GM18511 (cell line): ENCODE measurements at regions not wholly inside any gene's neighbourhood (a gene's known extent, or its start where the extent isn't known, plus 50 kb on each side); places are given as distances from the start of the nearest gene placed in this dataset.
"Not testable (repeated sequence)": the region's sequence is repeated elsewhere in the genome, so short reads cannot be mapped to it uniquely, and the experiment has no call there.

Source experiments
- ATAC-seq: cut with Tn5 transposase; IDR thresholded peaks from one replicate; pipeline ENCODE4 v1.9.1; 2021; ENCODE audit warnings: mild to moderate bottlenecking, moderate library complexity; ENCODE audit not compliant: unreplicated experiment

DNA sequence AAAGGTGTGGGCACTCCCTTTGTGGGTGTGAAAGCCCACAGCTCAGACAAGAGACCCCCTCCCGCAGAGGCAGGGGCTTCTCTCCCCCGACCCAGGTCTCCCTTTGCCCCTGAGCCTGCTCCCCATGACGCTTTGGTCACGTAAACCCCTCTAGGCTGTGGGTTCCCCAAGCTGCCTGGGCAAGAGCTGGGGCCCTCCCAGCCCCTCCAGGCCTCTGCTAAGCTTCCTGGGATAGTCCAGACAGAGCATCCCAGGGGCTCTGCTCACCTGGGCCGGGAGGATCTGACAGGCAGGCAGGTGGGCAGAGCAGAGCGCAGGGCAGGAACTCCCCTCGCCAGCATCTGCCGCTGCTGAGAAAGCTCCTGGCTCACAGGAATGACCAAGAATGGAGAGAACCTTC, 177.3 kb downstream of the BANP start:
- ATAC-seq: no peak

DNA sequence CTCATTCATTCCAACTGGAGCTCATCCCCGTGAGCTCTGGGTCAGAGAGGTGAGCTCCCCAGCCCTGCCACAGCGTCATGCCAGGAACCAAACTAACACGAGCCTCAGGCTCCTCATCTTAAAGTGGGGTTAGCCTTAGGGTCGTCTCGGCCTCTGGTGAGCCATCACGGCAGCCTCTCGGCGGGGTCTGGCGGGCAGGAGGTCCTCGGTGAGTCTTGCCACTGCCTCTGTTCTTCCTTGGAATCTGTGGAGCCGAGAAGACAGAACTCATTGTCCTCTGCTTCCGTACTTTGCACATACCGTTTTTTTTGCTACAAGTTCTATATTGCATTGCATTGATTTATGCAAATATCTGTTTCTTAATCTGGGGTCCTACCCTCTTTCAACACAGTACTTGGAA, 177.9 kb downstream of the BANP start:
- ATAC-seq: not testable (repeated sequence)

DNA sequence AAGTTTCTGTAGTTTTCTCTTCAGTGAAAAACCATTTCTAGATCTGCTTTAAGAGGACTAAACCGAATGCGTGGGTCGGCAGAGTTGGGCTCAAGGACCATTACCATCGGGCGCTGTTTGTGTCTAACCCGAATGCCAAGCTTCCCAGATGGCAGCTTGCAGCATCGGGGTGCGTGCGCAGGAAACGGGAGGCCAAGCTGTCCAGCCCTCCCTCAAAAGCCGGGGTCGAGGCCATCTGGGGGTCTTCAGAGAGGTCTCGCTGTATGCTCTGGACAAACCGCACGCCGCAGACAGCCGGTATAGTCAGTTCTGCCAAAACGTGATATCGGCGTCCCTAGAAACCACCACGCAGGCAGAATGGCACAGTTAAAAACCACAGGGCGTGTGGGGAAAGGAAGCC, 178.8 kb downstream of the BANP start:
- no peak for ATAC-seq

DNA sequence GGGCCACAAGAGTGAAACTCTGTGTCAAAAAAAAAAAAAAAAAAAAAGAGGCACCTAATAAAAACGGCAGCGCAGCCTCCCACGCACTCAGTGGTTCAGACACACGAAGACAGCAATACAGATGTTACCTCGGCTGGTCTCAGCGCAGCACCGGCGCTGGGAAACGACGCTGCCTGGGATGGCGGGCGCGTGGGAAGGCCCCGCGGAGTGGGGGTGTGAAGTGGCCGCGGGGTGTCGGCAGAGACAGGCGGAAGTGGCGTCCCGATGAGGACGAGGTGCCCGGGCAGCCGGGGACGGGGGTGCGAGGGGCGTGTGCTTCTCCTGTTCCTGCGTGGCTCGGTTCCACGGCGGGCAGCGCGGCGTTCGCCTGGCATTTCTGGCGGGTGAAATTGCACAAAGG, 179.4 kb downstream of the BANP start:
- ATAC-seq: no peak

DNA sequence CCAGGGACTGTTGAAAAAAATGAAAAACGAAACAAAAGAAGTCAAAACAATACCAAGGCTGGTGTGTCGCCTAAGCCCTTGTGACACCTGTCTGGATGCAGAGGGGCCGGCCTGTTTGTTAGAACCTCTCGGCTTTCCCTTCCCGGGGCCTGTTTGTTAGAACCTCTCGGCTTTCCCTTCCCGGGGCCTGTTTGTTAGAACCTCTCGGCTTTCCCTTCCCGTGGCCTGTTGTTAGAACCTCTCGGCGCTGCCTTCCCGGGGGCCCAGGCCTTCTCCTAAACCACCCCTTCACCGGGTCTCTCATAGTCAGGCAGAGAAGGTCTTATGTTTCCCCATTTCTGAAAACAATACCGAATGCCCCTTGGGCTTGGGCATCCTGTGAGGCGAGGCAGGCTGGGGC, 180.0 kb downstream of the BANP start:
- no peak for ATAC-seq

DNA sequence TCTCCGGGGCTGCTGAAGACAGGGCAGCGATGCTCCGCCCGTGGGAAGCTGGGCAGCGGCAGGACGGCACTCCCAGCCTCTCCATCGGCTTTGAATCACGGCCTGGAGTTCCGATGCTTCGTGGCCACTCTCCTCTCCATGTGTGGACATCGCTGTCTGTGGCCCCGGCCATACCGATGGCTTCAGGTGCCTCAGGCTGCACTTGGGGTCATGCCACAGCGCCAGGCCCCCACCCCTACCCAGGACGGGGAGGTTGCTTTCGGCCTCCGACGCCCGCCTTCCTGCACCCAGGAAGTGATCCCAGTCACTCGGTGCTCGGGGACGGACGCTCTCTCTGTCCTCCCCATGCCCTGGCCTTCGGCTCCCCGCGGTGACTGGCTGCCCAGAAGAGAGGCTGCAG, 180.7 kb downstream of the BANP start:
- no peak for ATAC-seq

DNA sequence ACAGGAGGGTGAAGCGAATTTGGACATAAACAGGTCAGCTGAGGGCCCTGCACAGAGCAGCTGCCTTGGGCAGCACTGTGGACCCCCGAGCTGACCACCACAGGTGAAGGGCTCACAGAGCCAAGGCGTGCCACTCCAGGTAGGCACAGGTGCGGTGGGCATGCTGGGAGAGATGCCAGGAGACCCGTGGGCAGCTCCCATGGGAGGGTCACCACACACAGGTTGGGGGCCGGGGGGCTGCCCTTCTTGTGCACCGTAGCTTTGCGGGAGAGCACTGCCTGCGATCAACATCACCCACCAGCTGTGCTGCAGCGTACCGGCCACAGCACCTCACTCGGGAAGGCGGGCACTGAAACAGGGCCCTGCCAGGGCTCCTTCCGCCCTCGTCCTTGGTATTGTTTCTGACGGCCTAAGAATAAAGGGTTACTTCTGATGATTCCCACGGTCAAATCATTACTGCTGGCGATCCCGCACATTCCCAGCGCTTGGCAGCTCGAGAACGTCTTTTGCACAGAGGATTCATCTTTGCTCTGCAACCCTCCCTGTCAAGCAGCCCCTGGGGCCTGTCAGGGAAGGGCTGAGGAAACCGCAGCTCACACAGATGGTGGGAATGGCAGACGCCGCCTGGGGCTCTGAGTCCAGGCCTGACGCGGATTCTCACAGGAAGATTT, 181.7 kb downstream of the BANP start:
- ATAC-seq: no peak

DNA sequence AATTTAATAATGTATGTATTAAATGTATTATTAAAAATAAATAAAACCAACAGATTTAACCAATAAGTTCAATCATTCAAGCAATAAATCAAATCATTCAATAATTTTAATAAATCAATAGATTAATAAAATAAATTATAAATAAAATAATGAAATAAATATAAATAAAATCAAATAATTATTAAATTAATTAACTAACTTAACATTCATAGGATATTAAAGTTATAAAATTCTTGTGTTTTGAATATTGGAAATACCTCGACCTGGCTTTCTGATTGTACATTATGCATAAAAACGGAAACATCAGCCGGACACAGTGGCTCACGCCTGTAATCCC, 182.2 kb downstream of the BANP start:
- ATAC-seq: no peak

DNA sequence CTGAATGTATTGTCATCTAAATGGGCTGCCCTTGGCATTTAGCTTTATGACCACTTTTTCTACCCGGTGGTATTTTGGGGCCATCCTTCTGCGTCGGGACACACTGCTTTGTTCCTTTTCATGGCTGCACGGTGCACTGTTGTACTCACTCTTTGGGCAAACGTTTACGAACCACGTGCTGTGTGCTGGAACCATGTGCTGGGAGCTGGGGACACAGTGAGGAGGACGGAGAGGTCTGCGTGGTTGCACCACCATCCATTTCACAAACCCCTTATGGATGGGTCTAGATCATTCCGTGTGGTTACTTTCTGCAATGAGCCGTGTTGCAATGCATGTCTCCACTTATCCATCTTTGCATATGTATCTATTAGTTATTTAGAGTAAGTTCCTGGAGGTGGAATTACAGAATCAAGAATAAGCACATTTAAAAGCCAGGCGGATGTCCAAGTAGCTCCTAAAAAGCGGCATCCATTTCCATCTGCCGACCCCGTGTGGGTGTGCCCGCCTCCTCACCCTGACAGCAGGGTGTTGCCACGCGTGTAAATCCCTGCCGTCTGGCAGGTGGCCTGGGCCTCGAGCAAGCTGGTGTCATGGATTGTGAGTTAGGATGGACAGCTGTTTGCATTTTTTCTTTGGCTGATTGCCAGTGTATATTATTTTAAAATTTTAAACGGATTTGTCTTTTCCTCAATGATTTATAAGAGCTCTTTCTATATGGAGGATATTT, 183.1 kb downstream of the BANP start:
- ATAC-seq: not testable (repeated sequence)

DNA sequence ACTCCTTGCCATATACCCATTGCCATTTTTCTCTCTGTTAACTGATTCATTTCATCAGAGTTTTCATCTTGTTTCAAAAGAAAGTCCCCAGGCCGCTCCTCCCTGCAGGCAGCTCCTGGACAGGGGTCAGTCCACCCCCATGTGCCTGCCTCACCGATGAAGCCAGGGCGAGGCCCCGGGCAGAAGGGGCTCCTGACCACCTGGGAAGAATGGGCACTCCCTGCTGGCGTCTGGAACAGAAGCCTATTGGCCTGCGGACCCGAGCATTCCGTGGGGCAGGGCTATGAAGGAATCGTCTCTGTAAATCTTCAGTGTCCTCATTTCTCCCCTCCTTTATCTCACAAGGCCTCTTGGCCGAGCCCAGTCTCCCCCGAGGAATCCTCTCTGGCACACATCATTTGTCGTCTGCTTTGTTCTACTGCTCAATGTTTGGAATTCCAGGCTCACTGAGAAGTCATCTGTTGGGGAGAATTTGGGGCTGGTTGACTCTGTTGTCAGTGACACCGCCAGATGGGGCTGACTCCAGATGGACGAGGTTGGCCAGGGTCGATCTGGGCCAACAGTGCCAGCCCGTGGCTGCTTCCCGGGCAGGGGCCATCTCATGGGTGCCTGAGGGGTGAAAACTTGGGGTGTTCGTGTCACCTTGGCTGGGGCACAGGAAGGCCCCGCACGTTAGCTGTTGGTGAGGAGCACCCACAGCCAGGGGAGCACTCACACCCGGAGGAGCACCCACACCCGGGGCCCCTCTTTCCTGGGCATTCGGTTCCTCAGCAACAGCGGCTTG, 183.9 kb downstream of the BANP start:
- not testable (repeated sequence) for ATAC-seq

DNA sequence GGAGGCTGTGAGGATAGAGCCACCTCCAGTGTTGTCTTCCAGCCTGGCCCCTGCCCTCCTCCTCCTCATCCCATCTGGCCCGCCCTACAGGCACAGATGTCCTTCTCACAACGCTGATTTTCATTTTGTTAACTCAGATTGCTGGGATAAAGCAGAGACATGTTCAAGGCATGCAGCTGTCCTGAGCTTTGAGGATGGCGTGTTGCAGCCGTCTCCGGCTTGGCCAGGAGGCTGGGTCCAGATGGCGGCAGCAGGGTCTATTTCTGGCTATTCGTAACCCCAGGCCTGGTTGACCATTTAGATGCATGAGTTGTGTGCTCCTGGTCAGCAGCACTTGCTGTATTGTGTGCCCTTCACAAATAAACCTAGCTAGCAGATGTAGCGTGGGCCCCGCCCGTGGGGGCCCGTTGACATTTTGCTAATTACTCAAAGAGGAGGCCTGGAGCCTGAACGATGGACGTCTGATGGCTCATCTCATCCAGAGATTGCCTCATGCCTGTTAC, 185.0 kb downstream of the BANP start:
- ATAC-seq: not testable (repeated sequence)

DNA sequence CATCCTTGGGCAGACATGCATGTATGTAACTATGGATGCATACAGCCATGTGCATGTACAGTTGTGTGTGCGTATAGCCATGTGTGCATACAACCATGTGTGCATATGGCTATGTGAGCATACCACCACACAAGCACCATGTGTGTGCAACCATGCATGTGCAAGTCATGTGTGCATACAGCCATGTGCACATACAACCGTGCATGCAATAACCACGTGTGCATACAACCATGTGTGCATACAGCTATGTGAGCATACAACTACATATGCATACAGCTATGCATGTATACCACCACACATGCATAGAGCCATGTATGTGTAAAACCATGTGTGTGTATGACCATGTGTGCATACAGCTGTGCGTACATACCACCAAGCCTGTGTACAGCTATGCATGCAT, 185.7 kb downstream of the BANP start:
- not testable (repeated sequence) for ATAC-seq

DNA sequence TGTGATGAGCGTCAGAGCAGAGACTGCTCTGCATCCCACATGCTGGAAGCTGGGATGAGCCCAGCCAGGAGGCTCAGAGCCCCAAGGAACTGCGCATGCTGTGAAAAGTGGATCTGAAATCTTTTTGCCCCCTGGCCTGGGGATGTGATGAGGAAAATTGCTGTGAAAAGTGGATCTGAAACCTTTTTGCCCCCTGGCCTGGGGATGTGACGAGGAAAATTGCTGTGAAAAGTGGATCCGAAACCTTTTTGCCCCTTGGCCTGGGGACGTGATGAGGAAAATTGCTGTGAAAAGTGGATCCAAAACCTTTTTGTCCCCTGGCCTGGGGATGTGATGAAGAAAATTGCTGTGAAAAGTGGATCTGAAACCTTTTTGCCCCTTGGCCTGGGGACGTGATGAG, 187.9 kb downstream of the BANP start:
- ATAC-seq: not testable (repeated sequence)

DNA sequence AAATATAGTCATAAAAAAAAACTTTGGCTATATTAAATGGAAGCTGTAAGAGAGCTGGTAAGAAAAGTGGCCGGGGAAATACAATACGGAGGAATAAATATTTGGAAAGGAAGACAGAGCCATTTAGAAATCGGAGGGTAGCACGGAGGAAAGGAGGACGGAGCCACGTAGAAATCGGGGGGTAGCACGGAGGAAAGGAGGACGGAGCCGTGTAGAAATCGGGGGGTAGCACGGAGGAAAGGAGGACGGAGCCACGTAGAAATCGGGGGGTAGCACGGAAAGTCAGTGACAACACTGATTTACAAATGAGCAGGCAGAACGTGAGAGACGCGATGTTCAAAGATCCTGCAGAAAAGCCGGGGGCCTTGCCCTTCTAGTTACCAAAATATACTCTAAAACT, 189.0 kb downstream of the BANP start:
- ATAC-seq: not testable (repeated sequence)

DNA sequence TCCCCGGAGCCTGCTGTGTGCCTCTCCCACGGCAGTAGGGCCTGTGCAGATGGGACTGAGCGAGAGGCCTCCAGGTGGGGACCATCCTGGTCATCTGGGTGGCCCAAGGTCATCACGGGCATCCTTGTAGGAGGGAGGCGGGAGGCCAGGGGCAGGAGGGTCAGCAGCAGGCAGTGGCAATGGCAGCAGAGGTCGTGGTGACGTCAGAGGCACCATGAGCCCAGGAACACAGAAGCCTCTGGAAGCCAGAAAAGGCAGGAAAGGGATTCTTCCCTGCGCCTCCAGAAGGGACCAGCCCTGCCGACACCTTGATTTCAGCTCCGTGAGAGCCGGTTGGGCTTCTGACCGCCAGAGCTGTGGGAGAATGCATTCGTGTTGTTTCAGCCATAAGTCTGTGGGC, 190.3 kb downstream of the BANP start:
- no peak for ATAC-seq

DNA sequence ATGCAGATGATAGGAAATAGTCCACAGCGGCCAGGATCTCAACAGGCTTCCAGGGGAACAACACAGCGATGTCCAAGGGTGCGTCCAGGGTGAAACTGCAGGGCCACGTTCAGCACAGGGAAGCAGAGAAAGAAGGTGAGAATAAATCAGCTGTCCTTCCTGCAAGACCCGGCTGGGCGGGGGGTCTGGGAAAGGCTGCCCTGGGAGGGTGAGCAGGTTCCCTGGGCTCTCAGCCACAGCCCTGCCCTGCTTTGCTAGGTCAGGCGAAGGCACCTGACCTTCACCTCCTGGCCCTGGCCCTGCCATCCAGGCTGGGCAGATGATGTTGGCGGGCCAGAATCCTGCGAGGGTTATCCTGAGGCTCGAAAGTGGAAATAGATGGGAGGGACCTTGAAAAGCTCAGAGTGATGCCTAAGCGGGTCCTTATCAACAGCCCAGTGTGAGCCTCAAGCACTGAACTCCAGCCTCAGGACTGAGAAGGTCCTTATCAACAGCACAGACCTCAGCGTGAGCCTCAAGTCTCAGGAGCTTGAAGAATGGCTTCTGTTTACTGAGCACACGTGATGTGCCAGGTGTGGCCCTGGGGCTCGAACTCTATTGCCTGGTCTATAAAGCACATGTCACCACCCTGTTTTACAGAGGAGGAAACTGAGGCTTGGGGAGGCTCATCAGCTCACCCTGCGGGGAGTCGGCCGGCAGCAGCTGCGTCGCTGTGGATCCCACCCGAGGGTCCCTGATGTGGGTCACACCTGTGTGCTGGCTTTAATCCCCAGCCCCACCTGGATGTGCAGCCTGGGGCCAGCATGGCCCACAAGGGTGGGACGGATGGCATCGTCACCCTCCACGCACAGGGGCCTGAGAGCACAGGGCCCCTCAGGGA, 191.1 kb downstream of the BANP start:
- ATAC-seq: not testable (repeated sequence)

DNA sequence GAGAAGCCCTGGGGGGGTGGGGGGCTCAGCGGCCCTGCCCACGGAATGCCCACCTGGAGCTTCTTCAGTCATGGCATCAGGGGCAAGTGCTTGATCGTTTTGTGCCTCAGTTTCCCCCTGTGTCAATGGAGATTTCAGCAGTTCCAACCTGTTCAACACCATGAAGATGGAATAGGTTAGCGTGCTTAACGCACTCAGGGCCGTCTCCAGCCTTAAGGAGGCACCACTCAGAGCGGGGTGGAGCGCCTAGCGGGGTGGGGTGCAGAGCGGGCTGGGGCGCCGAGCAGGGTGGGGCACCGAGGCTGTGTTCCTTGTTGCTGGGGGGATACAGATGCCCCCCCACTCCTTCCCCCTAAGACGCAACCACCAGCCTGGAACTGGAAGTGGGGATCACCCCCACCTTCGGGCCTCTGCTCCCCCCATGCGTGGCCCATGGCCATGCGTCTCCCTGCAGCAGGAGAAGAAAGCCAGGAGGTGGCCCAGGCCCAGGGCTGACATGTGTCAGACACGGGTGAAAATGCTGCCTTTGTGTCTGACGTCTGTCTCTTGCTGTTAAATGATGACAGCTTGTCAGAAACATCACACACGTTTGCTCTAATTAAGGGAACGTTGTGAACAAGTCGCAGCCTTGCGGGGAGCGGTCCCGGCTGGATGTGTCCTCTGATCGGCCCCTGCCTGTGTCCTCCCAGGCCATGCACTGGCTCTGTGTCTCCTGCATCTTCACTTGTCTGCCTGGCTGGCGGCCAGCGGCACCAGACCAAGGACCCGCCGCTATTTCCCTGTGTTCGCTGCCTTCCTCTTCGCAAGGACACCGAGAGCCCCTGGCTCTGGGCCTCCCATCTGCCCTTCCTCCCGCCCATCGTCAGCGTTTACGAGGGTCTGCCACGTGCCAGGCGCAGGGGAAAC, 192.1 kb downstream of the BANP start:
- ATAC-seq: not testable (repeated sequence)

DNA sequence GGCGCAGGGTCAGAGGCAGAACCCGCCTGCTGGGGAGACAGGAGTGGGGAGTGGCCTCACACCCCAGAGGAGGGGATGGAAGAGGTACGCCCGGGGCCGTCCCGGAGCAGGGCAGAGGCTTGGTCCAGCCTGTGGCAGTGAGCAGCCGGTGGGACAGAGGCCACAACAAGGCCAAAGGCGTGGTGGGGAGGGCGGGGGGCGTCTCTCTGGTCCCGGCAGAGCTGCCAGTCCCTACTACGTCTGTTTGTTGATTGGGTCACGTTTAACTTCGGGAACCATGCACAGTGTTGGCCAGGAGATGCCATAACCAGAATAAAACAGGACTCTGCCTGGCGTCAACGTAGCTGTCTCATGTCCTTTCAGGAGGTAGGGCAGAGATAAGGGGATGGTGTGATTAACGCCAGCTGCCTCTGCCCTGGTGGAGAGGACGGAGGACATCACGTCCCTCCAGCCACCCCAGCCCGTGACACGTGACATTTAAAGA, 192.8 kb downstream of the BANP start:
- ATAC-seq: no peak

DNA sequence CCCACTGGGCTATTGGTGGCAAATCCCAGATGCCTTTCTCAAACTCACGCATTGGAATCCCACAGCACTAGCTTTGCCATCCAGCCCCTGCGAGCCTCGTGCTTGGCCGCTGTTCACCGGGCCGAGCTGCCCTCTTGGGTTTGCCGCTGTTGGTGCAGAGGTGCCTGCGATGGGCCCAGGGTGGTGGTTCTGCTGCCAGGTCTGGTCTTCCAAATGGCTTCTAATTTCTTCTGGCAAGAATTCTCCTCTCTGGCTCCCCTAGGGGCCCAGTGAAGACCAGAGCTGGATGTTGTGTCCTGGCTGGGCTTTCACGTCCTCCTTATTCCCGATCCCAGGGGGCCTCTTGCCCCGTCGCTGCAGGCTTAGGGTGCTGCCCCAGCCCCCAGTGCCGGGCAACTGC, 194.1 kb downstream of the BANP start:
- ATAC-seq: not testable (repeated sequence)
